ENCODE measurements at regions not wholly inside any gene's neighbourhood (a gene's known extent, or its start where the extent isn't known, plus 50 kb on each side); places are given as distances from the start of the nearest gene placed in this dataset.

GRCh38 chr5:175772747-175773533, 98.4 kb upstream of the CPLX2 start:
- TF ChIP-seq CTCF (IDR thresholded peaks at IDR 0.05) (no peak), POLR2AphosphoS5 (IDR thresholded peaks at IDR 0.05) (no peak), POLR2A (IDR thresholded peaks at IDR 0.05) (no peak), EP300 (IDR thresholded peaks at IDR 0.05) (no peak)
